GM18907 (cell line): ENCODE measurements at regions not wholly inside any gene's neighbourhood (a gene's known extent, or its start where the extent isn't known, plus 50 kb on each side); places are given as distances from the start of the nearest gene placed in this dataset.
"Not testable (repeated sequence)": the region's sequence is repeated elsewhere in the genome, so short reads cannot be mapped to it uniquely, and the experiment has no call there.

ENCODE experiments used
- ATAC-seq: cut with Tn5 transposase; IDR thresholded peaks from one replicate; pipeline ENCODE4 v1.9.1; 2021; ENCODE audit warnings: mild to moderate bottlenecking, moderate library complexity; ENCODE audit not compliant: unreplicated experiment

DNA sequence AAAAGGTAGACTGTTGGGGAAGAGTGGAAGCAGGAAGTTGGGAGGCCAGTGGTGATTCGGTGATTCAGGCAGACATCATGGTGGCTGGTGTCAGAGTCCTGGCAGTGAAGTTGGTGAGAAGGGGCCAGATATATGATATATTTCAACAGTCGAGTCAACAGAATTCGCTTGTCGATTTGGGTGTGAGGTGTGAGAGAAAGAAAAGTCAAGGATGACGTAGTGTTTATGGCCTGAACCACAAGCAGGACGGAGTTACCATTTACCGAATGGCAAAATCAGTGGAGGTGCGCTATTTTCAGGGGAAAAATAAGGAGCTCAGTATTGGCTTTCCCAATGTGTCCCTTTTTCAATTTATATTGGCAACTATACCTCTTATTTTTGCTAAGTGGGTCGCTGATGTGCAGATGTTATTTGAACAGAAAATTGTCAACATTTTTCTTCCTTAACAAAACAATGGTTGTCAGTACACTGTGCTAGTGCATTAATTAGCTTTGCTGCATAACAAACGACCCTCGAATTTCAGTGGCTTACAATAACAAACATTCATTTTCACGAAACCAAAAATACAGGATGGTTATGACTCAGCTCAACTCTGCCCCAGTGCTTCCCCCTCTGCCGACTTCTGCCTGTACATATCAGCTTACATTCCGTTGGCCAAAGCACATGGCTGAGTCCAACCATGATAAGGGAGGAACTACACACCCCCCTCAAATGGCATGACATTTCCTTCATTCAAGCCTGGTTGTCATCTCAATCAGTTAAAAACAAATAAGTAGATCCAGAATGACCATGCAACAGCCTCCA, 255.0 kb upstream of the ZFP64 start:
- ATAC-seq: no peak

DNA sequence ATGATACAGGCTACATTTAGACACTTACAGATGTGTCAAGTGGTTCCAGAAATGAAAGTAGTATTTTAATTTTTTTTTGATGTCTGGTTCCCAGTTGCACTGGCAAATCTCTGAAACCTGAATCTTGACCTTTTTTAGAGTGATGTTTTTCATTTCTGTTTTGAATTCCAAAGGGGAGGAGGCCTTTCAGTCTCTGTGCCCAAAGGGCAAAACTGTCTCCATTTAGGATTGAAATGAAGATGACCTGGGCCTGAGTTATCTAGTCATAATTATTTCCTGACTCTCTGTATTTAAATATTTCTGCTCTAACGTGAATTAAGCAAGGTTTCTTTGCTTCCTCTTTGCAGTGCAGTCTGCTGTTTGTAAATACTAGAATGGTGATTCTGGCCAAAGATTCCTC, 252.9 kb upstream of the ZFP64 start:
- no peak for ATAC-seq

DNA sequence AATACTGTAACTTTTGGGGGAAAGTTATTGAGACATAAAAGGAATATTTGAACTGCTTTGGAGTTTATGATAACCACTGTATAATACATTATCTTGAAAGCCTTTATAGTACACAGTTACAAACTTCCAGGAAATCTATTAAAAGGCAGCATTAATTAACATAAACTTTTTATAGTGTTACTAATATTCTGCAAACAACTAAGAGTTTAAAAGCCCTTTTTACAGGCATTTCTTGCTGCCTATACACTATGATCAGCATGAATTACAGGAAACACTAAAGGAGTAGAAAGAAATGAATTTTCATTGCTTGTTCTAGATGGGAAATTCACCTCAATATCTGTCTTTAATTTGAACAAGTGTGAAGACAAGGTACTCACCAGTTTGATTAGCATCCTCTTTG, 252.3 kb upstream of the ZFP64 start:
- no peak for ATAC-seq

DNA sequence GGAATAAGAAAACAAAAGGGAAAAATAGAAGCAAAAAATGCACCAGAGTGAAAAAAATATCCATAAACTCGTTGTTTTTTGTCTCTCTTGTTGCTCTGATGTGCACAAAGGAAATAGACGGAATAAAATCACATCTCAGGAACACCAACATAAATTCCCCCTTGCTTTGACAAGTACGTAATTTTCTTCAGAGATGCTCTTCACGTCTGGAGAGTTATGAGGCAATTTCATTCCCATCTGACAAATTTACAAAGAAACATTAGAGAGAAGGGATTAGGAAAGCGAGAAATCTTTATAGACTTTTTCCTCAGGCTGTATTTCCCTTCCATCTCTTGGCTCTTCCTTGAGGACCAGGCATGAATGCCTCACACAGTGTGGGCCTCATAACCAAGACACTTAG, 250.1 kb upstream of the ZFP64 start:
- ATAC-seq: no peak

DNA sequence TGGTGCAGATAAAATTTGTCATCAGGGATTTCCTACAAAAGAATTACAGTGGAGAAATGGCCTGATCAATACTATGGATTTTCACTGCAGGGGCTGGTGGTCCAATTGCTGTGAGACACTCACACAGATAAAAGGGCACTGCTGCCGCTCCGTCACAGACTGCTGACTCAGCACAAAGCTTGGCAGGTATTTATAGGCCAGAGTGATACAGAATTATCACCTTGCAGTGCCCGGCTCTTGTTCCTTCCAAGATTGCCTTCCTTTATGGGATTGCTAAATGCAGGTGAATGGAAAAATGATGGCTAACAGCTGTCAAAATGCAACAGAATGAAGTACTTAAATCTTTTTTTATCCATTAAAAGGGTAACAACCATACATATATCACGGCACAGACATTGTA, 247.8 kb upstream of the ZFP64 start:
- no peak for ATAC-seq

DNA sequence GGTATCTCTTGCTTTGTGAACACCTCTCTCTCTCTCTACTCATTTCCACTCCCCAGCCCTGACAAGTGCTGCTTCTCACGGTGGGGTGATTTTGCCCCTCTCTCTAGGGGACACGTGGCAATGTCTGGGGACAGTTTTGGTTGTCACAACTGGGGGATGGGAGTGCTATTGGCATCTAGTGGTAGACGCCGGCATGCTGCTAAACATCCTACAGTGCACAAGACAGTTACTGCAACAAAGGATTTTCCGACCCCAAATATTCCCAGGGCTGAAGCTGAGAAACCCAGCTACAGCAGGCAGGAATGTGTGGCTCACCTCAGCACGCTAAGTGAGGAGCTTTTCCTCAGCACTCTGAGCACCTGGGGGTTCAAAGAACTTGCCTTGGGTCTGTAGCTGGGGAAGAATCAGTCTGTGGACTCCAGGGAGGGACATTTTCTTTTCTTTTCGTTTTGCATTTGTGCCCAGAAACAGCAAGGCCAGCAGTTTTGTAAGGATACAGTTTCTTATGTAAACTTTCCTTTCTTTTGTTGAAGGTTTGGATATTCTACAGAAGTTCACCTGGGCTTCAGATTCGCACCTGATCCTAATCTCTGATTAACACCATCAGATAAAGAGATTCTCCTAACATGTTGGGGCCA, 246.9 kb upstream of the ZFP64 start:
- ATAC-seq: no peak

DNA sequence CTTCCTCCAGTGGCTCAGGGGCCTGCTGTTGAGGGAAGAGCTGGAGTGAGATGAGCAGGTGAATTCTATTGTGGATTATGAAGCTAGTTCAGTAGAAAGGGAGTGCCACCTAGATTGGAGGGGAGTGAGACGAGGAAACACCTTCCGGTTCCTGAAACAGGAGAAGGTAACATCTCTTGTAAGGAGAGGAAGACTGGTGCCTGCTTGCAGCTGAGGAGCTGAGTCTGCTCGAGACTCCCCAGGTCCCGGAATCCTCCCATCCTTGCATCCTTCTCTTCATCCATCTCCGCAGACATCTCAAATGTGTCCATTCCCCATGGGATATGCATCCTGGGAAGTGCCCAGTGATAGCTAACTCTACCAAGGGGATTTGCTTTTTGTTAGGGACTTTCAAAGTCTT, 242.9 kb upstream of the ZFP64 start:
- no peak for ATAC-seq

DNA sequence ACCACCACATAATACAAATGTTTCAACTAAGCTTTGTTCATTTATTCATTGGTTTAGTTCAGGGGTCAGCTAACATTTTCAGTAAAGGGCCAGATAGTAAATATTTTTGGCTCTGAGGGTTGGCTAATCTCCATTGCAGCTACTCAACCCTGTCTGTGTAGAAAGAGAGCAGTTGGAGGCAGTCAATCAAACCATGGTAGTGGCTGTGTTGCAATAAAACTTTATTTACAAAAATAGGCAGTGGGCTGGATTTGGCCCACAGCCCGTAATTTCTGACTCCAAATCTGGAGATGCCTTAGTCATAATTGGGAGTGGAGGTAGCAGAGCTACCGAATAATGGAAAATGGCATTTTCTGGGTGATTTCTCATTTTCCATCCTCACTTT, 242.5 kb upstream of the ZFP64 start:
- no peak for ATAC-seq

DNA sequence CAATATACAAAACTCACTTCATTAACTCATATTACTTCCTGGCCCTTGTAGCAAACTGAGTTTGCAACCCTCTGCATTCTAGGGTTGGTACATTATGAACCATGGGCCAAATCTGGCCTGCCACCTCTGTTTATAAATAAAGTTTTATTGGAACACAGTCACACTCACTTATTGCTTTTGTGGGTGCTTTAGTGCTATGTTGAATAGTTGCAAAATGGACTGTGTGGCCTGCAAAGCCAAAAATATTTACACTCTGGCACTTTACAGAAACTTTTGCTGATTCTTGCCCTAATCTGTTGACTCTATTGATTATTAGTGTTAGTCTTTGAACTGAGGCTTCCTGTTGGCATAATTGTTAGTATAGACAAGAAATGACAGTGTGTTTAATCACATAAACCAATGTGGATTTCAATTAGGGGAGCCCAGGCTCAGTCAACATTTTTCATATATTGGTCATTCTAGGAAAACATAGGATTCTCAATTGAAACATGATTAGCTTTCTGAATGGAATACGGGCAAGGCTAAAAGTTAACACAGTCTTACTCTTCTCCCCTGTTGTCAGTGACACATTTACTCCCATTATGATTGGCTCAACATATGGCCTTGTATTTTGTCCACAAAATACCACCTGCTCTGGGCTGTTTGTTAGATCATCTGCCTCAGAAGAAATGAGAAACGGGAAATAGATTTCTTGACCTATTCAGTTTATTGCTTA, 241.9 kb upstream of the ZFP64 start:
- ATAC-seq: no peak

DNA sequence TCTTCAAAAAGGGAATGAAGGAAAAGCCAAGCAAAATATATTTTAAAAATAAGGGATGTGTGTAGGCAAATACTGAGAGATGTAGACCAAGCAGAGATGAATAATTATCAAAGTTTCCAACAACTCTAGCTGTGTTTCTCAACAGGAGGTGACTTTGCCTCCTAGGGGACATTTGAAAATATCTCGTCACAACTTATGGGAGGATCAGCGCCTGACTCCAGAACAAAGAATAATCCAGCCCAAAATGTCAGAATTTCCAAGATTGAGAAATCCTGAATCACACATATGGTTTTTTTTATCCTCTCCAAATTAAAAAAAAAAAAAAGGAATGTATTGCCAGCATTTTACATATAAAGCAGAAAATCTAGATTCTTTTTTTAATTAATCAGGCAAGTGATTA, 241.2 kb upstream of the ZFP64 start:
- no peak for ATAC-seq

DNA sequence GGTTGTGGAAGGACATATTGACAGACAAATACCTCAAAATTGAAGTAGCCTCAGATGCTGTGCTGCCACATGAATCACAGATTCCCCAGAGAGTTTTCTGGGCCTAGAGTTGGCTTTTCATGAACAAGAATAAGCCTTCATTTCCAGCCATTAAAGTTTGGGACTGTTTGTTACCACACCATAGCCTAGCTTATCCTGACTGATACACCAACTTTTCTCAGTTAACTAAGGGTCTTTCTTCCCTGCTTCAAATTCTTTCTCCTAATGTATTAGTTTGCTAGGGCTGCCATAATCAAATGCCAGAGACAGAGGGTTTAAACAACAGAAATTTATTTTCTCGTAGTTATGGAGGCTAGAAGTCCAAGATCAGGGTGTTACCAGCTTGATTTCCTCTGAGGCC, 237.4 kb upstream of the ZFP64 start:
- no peak for ATAC-seq

DNA sequence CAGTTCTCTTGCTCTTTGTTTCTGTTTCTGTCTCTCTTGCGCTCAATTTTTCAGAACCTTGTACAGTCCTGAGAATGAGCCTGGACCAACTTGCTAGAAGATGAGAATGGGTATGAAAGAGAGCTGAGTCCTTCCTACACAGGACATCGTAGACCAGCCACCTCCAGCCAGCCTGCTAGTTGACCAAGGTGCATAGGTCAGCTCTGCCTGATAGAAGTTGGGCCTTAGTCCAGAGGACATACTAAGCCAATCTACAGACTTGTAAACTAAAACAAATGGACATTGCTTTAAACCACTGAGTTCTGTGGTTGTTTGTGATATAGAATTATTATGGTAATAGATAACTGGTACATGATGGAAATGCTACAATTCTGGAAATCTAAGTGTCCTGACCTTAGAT, 236.4 kb upstream of the ZFP64 start:
- no peak for ATAC-seq

DNA sequence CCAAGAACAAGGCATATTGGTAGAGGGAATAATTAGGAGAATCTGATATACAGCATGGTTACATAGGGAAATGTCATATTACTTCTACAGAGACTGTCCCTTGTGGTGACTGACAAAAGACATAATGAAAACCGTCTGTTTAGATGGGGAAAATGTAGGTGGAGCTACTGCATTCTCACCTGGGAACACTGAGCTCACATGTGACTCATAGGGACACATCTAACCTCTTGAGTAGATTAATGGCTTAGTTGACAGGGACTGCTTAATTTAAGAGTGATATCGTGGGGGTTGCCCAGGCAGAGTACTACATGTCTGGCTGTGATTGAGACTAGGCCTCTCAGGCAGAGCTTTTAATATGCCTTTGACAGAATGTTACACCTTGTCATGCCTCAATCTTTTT, 235.3 kb upstream of the ZFP64 start:
- ATAC-seq: no peak

DNA sequence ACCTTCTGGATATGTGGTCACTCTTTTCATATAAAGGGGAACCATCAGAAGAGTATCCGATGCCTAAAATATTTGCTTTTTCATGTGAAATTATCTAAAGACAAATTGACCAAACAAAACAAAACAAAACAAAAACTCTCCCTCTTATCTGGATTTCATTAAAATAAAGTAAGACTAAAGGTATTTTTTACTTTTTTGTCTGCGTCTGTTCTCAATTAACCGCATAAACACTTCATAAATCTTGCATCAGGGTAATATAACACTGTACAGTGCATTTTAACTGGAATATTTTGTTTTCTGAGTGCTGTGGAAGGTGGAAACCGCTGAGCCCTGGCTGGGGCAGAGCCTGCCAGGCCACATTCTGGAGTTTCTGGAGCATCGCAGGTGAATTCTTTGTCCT, 234.1 kb upstream of the ZFP64 start:
- no peak for ATAC-seq

DNA sequence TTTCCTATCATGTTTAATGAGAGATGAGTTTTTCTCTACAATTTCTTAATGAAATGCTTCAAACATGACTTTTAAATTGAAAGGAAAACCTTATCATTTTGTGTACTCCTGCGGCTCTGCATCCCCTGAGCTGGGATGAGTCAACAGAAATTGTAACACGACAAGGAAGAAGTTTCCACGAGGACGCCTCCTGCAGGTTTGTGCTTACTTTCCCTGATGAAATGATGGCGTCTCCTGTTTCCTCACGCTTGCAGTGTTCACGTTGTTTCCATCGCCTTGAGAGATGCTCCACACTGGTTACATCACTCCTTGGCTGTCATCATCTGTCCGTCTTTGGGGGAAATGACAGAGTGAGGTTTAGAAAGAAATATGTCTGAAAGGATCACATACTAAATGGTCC, 233.7 kb upstream of the ZFP64 start:
- ATAC-seq: no peak

DNA sequence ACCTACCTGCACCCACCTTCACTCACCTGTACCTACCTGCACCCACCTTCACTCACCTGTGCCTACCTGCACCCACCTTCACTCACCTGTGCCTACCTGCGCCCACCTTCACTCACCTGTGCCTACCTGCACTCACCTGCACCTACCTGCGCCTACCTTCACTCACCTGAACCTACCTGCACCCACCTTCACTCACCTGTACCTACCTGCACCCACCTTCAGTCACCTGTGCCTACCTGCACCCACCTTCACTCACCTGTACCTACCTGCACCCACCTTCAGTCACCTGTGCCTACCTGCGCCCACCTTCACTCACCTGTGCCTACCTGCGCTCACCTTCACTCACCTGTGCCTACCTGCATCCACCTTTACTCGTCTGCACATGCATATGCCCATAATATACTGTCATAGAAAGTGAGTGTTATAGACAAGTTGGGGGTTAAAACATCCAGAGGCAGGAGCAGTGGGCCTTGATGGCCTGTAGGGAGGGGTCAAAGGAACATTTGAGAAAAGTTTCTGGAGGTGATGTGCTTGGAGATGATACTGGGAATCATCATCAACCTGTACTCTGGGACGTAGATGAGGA, 232.9 kb upstream of the ZFP64 start:
- ATAC-seq: not testable (repeated sequence)

DNA sequence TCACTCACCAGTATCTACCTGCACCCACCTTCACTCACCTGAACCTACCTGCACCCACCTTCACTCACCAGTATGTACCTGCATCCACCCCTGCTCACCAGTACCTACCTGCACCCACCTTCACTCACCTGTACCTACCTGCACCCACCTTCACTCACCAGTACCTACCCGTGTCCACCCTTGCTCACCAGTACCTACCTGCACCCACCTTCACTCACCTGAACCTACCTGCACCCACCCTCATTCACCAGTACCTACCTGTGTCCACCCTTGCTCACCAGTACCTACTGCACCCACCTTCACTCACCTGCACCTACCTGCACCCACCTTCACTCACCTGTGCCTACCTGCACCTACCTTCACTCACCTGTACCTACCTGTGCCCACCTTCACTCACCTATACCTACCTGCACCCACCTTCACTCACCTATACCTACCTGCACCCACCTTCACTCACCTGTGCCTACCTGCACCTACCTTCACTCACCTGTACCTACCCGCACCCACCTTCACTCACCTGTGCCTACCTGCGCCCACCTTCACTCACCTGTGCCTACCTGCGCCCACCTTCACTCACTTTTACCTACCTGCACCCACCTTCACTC, 232.1 kb upstream of the ZFP64 start:
- ATAC-seq: not testable (repeated sequence)

DNA sequence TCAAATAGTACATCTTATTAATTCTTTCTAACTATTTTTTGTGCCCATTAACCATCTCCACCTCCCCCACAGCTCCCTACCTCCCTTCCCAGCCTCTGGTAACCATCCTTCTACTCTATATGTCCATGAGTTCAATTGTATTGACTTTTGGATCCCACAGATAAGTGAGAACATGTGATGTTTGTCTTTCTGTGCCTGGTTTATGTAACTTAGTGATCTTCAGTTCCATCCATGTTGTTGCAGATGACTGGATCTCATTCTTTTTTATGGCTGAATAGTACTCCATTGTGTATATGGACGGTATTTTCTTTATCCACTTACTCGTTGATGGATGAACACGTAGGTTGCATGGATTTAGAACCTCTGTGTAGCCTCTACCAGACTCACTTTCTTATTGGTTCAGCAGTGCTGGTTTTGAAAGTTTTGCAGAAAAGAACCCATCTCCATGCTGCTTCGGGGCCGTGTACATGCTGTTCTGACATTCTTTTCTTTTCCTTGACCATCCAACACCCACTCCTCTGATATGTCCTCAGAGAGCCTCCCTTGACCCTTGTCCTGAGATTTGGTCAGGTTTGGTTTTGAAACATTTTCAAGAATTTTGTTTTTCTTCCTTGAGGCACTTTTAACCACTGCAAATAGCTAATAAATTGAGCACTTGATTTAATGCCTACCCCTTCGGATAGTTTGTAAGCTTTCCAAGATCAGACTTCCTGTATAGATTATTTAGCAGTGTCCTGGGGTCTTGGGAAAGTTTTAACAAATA, 231.2 kb upstream of the ZFP64 start:
- no peak for ATAC-seq

DNA sequence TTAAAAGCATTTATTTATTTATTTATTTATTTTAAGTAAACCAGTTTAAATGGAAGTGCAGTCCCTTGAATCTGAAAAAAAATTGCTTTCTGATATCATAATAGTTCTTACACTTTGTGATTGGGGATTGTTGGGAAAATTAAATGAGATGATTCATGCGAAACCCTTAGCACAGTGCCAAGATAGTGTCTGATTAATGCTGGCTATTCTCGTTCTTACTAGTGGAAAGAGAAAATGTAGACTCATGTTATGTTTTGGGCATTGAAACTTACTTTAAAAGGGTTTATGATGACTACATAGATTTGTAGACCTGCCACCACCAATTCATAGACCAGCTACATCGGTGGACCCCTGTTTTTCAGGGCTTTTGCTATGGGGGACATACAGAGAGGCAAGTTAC, 229.2 kb upstream of the ZFP64 start:
- ATAC-seq: no peak

DNA sequence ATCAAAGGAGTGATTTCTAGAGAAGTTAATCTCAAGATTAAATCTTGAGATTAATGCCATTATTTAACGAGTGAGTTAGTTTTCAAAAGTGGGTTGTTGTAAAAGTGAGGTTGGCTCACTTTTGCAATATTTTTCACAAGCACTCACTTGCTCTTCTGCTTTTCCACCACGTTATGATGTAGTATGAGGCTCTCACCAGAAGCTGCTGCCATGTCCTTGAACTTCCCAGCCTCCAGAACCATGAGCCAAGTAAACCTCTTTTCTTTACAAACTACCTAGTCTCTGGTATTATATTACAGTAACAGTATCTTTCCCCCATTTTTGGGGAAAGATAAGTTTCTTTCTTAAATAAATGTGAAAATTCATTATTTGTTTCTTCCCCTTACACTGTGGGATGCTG, 227.6 kb upstream of the ZFP64 start:
- no peak for ATAC-seq

DNA sequence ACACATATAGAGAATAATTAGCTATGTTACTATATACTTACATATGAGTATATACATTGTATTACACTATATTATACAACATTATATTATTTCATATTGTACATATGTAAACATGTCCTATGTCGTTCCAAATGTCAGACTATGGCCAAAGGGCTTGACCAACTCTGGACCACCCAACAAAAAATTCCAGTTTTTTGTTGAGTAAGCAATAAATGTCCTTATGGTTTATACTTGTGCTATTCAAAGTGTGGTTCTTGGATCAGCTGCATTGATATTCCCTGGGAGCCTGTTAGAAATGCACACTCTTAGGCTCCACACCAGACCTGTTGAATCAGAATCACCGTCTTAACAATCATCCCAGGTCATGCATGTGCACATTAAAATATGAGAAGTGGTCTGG, 225.4 kb upstream of the ZFP64 start:
- no peak for ATAC-seq
